Right renal pelvis (tissue), 4 donors: ENCODE measurements at regions not wholly inside any gene's neighbourhood (a gene's known extent, or its start where the extent isn't known, plus 50 kb on each side); places are given as distances from the start of the nearest gene placed in this dataset.
"Not testable (repeated sequence)": the region's sequence is repeated elsewhere in the genome, so short reads cannot be mapped to it uniquely, and the experiment has no call there.

ENCODE experiments used
- DNase-seq, 4 donors: peaks; one replicate each; pipeline ENCODE4 v3.0.0-alpha.2; 2013; ENCODE audit warnings: low read depth in 4 of 4, low spot score in 3 of 4, missing footprints in 1 of 4

DNA sequence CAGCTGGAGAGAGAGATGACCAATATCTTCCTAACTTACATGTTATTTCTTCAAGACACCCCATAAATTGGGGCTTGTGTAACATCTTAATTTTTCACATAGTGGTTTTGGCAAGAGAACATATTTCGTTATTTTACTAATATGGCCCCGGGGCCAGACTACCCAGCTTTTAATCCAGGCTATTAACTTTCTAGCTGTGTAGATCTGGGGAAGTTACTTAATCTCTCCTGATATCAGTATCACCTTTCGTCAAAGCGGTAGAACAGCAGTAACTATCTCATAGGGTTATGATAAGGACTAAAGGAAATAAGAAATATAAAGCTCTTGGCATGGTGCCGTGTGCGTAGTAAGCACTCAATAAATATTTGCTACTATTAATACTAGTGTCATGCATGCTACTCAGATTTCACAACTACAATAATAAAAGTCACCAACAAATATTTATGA is 71.6 kb upstream of the LYZL1 start:
- DNase-seq = no peak

DNA sequence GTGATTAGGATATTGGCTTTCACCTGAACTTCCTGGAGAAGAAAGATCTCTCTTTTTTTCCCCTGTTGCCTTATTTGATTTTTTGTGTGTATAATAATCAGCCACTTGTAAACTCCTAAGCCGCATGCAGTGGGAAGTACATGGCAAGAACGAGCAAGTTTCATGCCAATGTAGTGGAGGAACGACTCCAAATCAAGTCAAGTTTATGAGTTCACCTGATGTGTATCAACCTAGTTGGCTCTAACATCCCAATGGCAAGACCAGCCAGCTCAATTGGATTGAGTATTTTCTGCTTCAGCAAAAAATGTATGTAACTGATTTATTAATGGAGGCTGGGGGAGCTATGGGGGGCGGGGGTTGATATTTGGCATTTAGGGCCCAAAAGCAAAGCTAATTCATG is 65.5 kb upstream of the LYZL1 start:
- DNase-seq = no peak

GRCh38 chr10:29224631-29225030 is 64.2 kb upstream of the LYZL1 start:
- DNase-seq = no peak

GRCh38 chr10:29227201-29227600 is 61.7 kb upstream of the LYZL1 start:
- no peak for DNase-seq

- no peak for DNase-seq
Observed at GRCh38 chr10:29228562-29228961, 60.3 kb upstream of the LYZL1 start.

- no peak for DNase-seq
Observed at GRCh38 chr10:29229258-29229705, 59.6 kb upstream of the LYZL1 start.

- not testable (repeated sequence) for DNase-seq
Observed at GRCh38 chr10:29236910-29237309, 52.0 kb upstream of the LYZL1 start.

- DNase-seq = no peak
Observed at GRCh38 chr10:29237786-29238185, 51.1 kb upstream of the LYZL1 start.

- DNase-seq = no peak
Observed at GRCh38 chr10:29238523-29239135, 50.2 kb upstream of the LYZL1 start.
